Testis (tissue), 2 donors: ENCODE measurements at regions not wholly inside any gene's neighbourhood (a gene's known extent, or its start where the extent isn't known, plus 50 kb on each side); places are given as distances from the start of the nearest gene placed in this dataset.

Source experiments
- CTCF ChIP-seq, 3 experiments: fragments of 450-650 bp in 2 of 3; fragments of 200-600 bp in 1 of 3; sonication (generic) in 1 of 3; IDR thresholded peaks; one replicate each; pipeline ENCODE4 v1.5.1; 2016 to 2019; ENCODE audit warnings: antibody characterized with exemption in 3 of 3, mild to moderate bottlenecking in 2 of 3, moderate library complexity in 1 of 3
- POLR2A ChIP-seq: fragments of 450-650 bp; IDR thresholded peaks from one replicate; pipeline ENCODE4 v1.6.1; 2017; ENCODE audit warnings: antibody characterized with exemption, mild to moderate bottlenecking, moderate library complexity

DNA sequence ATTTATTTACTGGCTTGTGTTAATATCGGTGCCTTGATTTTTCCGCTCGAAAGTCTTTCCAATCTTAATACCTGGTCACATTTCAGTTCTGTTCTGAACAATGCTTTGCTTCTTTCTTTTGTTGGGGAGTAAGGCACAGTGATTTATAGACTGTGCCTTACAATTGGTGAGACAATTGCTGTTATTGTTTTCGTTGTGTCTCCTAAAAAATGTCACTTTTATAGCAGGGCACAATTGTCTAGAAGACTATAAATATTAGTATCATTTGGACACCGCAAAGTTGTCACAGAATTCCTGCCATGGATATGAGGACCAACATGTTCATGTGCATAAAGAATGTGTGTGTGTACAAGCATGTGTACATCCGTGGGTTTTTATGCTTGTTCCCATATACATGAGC, 231.9 kb downstream of the INSIG2 start:
- TF ChIP-seq CTCF (IDR thresholded peaks at IDR 0.05) (no peak), POLR2A (no peak)
